ENCODE measurements at regions not wholly inside any gene's neighbourhood (a gene's known extent, or its start where the extent isn't known, plus 50 kb on each side); places are given as distances from the start of the nearest gene placed in this dataset.
"Not testable (repeated sequence)": the region's sequence is repeated elsewhere in the genome, so short reads cannot be mapped to it uniquely, and the experiment has no call there.

DNA sequence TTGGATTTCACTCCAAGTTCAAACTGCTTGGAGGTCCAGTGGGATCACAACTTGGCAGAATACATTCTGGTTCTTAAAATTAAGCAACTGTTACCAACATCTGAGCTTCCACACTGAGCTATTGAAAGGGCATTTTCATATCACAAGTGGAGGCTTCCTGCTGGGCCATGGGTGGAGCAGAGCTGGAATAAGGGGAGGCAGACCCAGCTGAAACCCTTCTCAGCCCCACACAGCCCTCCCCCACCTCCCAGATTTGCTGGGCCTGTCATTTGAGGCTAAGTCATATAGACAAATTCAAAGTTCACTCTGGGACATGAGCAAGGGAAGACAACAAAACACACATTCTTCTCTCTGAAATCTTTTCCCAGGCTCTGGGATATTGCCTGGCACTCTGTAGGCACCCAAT lies 79.9 kb downstream of the ACTL7B start:
- Histone ChIP-seq H2AK5ac (ENCODE audit: insufficient read length, low read length) (no peak overlapping the region), H3K27me3 (ENCODE audit: insufficient read depth, low read length) (no peaks in the 10 kb centered on the region), H3K9me3 (ENCODE audit: control insufficient read depth, low read depth, low read length) (no peaks in the 10 kb centered on the region), H2BK12ac (ENCODE audit: insufficient read length, low read depth, low read length) (no peak overlapping the region), H4K91ac (ENCODE audit: insufficient read length, low read depth, low read length) (no peak overlapping the region), H3K4me1 (ENCODE audit: insufficient read depth, low read length) (no peaks in the 10 kb centered on the region), H3K27ac (ENCODE audit: insufficient read length, low read depth, low read length) (no peak overlapping the region), H3K23me2 (ENCODE audit: insufficient read length, low read depth, low read length, poor library complexity, severe bottlenecking) (no peaks in the 10 kb centered on the region), H3T11ph (ENCODE audit: low read length) (no peak overlapping the region), H3K56ac (ENCODE audit: insufficient read length, low read depth, low read length) (no peak overlapping the region), H3K79me2 (ENCODE audit: insufficient read depth, low read length) (no peaks in the 10 kb centered on the region), H3K4ac (ENCODE audit: low read depth, low read length) (no peak overlapping the region), H2BK20ac (ENCODE audit: low read depth, low read length, poor library complexity, severe bottlenecking) (no peak overlapping the region), H3K4me2 (ENCODE audit: insufficient read depth, insufficient read length, low read length) (no peak overlapping the region), H2BK120ac (ENCODE audit: low read depth, low read length, poor library complexity, severe bottlenecking) (no peak overlapping the region), H2BK15ac (ENCODE audit: low read depth, low read length) (no peak overlapping the region), H4K8ac (replicated peaks; ENCODE audit: insufficient read length, low read depth, low read length) (no peak overlapping the region), H4K5ac (ENCODE audit: insufficient read length, low read depth, low read length) (no peak overlapping the region), H4K20me1 (ENCODE audit: control insufficient read depth, insufficient read depth, insufficient read length) (no peaks in the 10 kb centered on the region), H3K18ac (ENCODE audit: insufficient read length, low read depth, low read length) (no peak overlapping the region), H2BK5ac (ENCODE audit: insufficient read length, low read length) (no peak overlapping the region), H3K23ac (ENCODE audit: insufficient read length, low read depth, low read length) (no peak overlapping the region), H3K9ac (ENCODE audit: extremely low read depth, insufficient read length, low read length) (no peak overlapping the region), H2AFZ (ENCODE audit: low read length) (no peak overlapping the region), H3K79me1 (ENCODE audit: insufficient read depth, low read depth, low read length, poor library complexity, severe bottlenecking) (no peaks in the 10 kb centered on the region), H3K14ac (ENCODE audit: insufficient read depth, low read length) (no peak overlapping the region)
- DNase-seq: no peak
- H3K36me3 Mint-ChIP-seq (ENCODE audit: insufficient read depth in 1 of 3, low read depth in 3 of 3): no peaks in the 10 kb centered on the region
- no peaks in the 10 kb centered on the region; a peak in 1 of 5 replicates for H3K9me3 Mint-ChIP-seq
- TF ChIP-seq, protein P1, sequence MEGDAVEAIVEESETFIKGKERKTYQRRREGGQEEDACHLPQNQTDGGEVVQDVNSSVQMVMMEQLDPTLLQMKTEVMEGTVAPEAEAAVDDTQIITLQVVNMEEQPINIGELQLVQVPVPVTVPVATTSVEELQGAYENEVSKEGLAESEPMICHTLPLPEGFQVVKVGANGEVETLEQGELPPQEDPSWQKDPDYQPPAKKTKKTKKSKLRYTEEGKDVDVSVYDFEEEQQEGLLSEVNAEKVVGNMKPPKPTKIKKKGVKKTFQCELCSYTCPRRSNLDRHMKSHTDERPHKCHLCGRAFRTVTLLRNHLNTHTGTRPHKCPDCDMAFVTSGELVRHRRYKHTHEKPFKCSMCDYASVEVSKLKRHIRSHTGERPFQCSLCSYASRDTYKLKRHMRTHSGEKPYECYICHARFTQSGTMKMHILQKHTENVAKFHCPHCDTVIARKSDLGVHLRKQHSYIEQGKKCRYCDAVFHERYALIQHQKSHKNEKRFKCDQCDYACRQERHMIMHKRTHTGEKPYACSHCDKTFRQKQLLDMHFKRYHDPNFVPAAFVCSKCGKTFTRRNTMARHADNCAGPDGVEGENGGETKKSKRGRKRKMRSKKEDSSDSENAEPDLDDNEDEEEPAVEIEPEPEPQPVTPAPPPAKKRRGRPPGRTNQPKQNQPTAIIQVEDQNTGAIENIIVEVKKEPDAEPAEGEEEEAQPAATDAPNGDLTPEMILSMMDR (conservative IDR thresholded peaks at IDR 0.05): no peak
- peaks cover 23 to 30% of the 10 kb centered on the region in 2 experiments for H3K4me1 Mint-ChIP-seq
- no peak overlapping the region for H3K27ac Mint-ChIP-seq
- H3K27me3 Mint-ChIP-seq (ENCODE audit: low read depth): peaks cover 20% of the 10 kb centered on the region
- no peak overlapping the region for H3K4me3 Mint-ChIP-seq

DNA sequence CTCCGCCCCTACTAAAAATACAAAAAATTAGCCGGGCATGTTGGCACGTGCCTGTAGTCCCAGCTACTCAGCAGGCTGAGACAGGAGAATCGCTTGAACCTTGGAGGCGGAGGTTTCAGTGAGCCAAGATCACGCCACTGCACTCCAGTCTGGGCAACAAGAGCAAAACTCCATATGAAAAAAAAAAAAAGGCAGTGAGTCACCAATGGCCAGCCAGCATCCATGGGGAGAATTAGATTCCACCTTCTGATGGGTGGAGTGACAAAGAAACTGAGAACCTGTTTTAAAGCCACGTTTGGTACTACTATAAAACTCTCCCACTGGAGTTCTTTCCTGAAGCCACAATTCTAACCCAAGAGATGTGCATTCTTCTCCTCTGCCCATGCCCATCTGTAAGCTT lies 81.7 kb downstream of the ACTL7B start:
- not testable (repeated sequence) for H4K91ac ChIP-seq (ENCODE audit: insufficient read length, low read depth, low read length); H3K4ac ChIP-seq (ENCODE audit: low read depth, low read length); H3K4me3 Mint-ChIP-seq; H3K27ac Mint-ChIP-seq; H2BK12ac ChIP-seq (ENCODE audit: insufficient read length, low read depth, low read length); H3K18ac ChIP-seq (ENCODE audit: insufficient read length, low read depth, low read length); H3K56ac ChIP-seq (ENCODE audit: insufficient read length, low read depth, low read length); H2BK5ac ChIP-seq (ENCODE audit: insufficient read length, low read length); H3K23ac ChIP-seq (ENCODE audit: insufficient read length, low read depth, low read length); H3K9ac ChIP-seq (ENCODE audit: extremely low read depth, insufficient read length, low read length); H3K27ac ChIP-seq (ENCODE audit: insufficient read length, low read depth, low read length); H2BK15ac ChIP-seq (ENCODE audit: low read depth, low read length); H2BK120ac ChIP-seq (ENCODE audit: low read depth, low read length, poor library complexity, severe bottlenecking); H3K9me3 ChIP-seq (ENCODE audit: control insufficient read depth, low read depth, low read length); H2AK5ac ChIP-seq (ENCODE audit: insufficient read length, low read length); H3K4me1 ChIP-seq (ENCODE audit: insufficient read depth, low read length); H3K79me2 ChIP-seq (ENCODE audit: insufficient read depth, low read length); H4K20me1 ChIP-seq (ENCODE audit: control insufficient read depth, insufficient read depth, insufficient read length); H4K5ac ChIP-seq (ENCODE audit: insufficient read length, low read depth, low read length); H3K79me1 ChIP-seq (ENCODE audit: insufficient read depth, low read depth, low read length, poor library complexity, severe bottlenecking); H2AFZ ChIP-seq (ENCODE audit: low read length); H3K4me2 ChIP-seq (ENCODE audit: insufficient read depth, insufficient read length, low read length); H3K14ac ChIP-seq (ENCODE audit: insufficient read depth, low read length); DNase-seq; H3T11ph ChIP-seq (ENCODE audit: low read length); H3K23me2 ChIP-seq (ENCODE audit: insufficient read length, low read depth, low read length, poor library complexity, severe bottlenecking); H2BK20ac ChIP-seq (ENCODE audit: low read depth, low read length, poor library complexity, severe bottlenecking); H3K27me3 ChIP-seq (ENCODE audit: insufficient read depth, low read length); H3K36me3 Mint-ChIP-seq (ENCODE audit: insufficient read depth in 1 of 3, low read depth in 3 of 3); H4K8ac ChIP-seq (replicated peaks; ENCODE audit: insufficient read length, low read depth, low read length); H3K9me3 Mint-ChIP-seq
- peaks cover 11 to 15% of the 10 kb centered on the region in 2 experiments for H3K4me1 Mint-ChIP-seq
- WGBS (ENCODE audit: extremely low coverage, insufficient read length, low lambda C conversion rate): no CpG with 5 or more reads among the region's 7 CpGs
- H3K27me3 Mint-ChIP-seq (ENCODE audit: low read depth): peaks cover 17% of the 10 kb centered on the region
